ENCODE measurements at regions not wholly inside any gene's neighbourhood (a gene's known extent, or its start where the extent isn't known, plus 50 kb on each side); places are given as distances from the start of the nearest gene placed in this dataset.

- TF ChIP-seq CTCF (conservative IDR thresholded peaks at IDR 0.05 in 1 of 2, IDR thresholded peaks at IDR 0.05 in 1 of 2; ENCODE audit: extremely low read depth in 1 of 2, insufficient read depth in 1 of 2, low read depth in 1 of 2, low read length in 2 of 2): no peak
- TF ChIP-seq EZH2 (IDR thresholded peaks at IDR 0.05; ENCODE audit: borderline replicate concordance, low read length): no peak
These were observed 83.8 kb downstream of the LINGO1 start for GRCh38 chr15:77548589-77549557.
